ENCODE measurements at regions not wholly inside any gene's neighbourhood (a gene's known extent, or its start where the extent isn't known, plus 50 kb on each side); places are given as distances from the start of the nearest gene placed in this dataset.

GRCh38 chr12:76256904-76257303 lies 91.3 kb downstream of the BBS10 start:
- no CpG with 5 or more reads among the region's 1 CpG for WGBS (ENCODE audit: extremely low coverage, insufficient coverage, insufficient read length)
- no peak for DNase-seq
- H3K36me3 ChIP-seq (ENCODE audit: control insufficient read depth in 1 of 2, insufficient read depth in 2 of 2, low read length in 2 of 2), result no peaks in the 10 kb centered on the region
- H3K9ac ChIP-seq (ENCODE audit: low read length), result no peak overlapping the region
- no peak overlapping the region for H3K18ac ChIP-seq (ENCODE audit: low read length)
- H2BK12ac ChIP-seq (ENCODE audit: low read length), result no peak overlapping the region
- H2BK5ac ChIP-seq (ENCODE audit: low read depth, low read length, poor library complexity), result no peak overlapping the region
- no peak overlapping the region for H3K4me3 ChIP-seq (ENCODE audit: low read depth, low read length)
- H2AK5ac ChIP-seq (ENCODE audit: low read length), result no peak overlapping the region
- no peaks in the 10 kb centered on the region for H3K79me2 ChIP-seq (ENCODE audit: control insufficient read depth, insufficient read depth, low read length, poor library complexity)
- H4K12ac ChIP-seq (ENCODE audit: low read depth, low read length), result no peak overlapping the region
- H3K27ac ChIP-seq (ENCODE audit: low read depth, low read length), result no peak overlapping the region
- H2BK120ac ChIP-seq (ENCODE audit: insufficient read depth, low read length, poor library complexity), result no peak overlapping the region
- no peak overlapping the region for H4K8ac ChIP-seq (ENCODE audit: low read depth, low read length)
- no peaks in the 10 kb centered on the region for H3K27me3 ChIP-seq (ENCODE audit: insufficient read depth, low read length)
- no peaks in the 10 kb centered on the region for H3K79me1 ChIP-seq (ENCODE audit: low read length)
- H3K4me2 ChIP-seq (ENCODE audit: low read length), result no peak overlapping the region
- H3K9me3 ChIP-seq (ENCODE audit: insufficient read depth, low read depth, low read length), result no peaks in the 10 kb centered on the region
- H4K91ac ChIP-seq (ENCODE audit: low read depth, low read length), result no peak overlapping the region
- H2AFZ ChIP-seq (ENCODE audit: insufficient read depth, low read length, poor library complexity), result no peak overlapping the region
- H3K23ac ChIP-seq (ENCODE audit: low read length), result no peak overlapping the region
- no peak overlapping the region for H3K4ac ChIP-seq (ENCODE audit: low read depth, low read length)
- no peak overlapping the region for H3K14ac ChIP-seq (ENCODE audit: low read length)
- no peaks in the 10 kb centered on the region for H3K4me1 ChIP-seq (ENCODE audit: control insufficient read depth in 1 of 2, insufficient read depth in 2 of 2, low read length in 2 of 2)

- Histone ChIP-seq H3K4me2 (ENCODE audit: low read length) (no peak overlapping the region), H2AFZ (ENCODE audit: insufficient read depth, low read length, poor library complexity) (no peak overlapping the region), H3K14ac (ENCODE audit: low read length) (no peak overlapping the region), H4K12ac (ENCODE audit: low read depth, low read length) (no peak overlapping the region), H3K9ac (ENCODE audit: low read length) (no peak overlapping the region), H3K36me3 (ENCODE audit: control insufficient read depth in 1 of 2, insufficient read depth in 2 of 2, low read length in 2 of 2) (no peaks in the 10 kb centered on the region), H2BK5ac (ENCODE audit: low read depth, low read length, poor library complexity) (no peak overlapping the region), H3K18ac (ENCODE audit: low read length) (no peak overlapping the region), H2BK120ac (ENCODE audit: insufficient read depth, low read length, poor library complexity) (no peak overlapping the region), H3K79me2 (ENCODE audit: control insufficient read depth, insufficient read depth, low read length, poor library complexity) (no peaks in the 10 kb centered on the region), H2BK12ac (ENCODE audit: low read length) (no peak overlapping the region), H3K4me1 (ENCODE audit: control insufficient read depth in 1 of 2, insufficient read depth in 2 of 2, low read length in 2 of 2) (no peaks in the 10 kb centered on the region), H3K23ac (ENCODE audit: low read length) (no peak overlapping the region), H3K27me3 (ENCODE audit: insufficient read depth, low read length) (no peaks in the 10 kb centered on the region), H3K79me1 (ENCODE audit: low read length) (no peaks in the 10 kb centered on the region), H4K8ac (ENCODE audit: low read depth, low read length) (no peak overlapping the region), H2AK5ac (ENCODE audit: low read length) (no peak overlapping the region), H3K4me3 (ENCODE audit: low read depth, low read length) (no peak overlapping the region), H3K4ac (ENCODE audit: low read depth, low read length) (no peak overlapping the region), H3K9me3 (ENCODE audit: insufficient read depth, low read depth, low read length) (no peaks in the 10 kb centered on the region), H4K91ac (ENCODE audit: low read depth, low read length) (no peak overlapping the region), H3K27ac (ENCODE audit: low read depth, low read length) (no peak overlapping the region)
- DNase-seq, result no peak
- WGBS (ENCODE audit: extremely low coverage, insufficient coverage, insufficient read length), result no CpG with 5 or more reads among the region's 2 CpGs
These were observed 91.9 kb downstream of the BBS10 start for GRCh38 chr12:76256321-76256720.

- Histone ChIP-seq H2BK5ac (ENCODE audit: low read depth, low read length, poor library complexity) (no peak overlapping the region), H3K27me3 (ENCODE audit: insufficient read depth, low read length) (no peaks in the 10 kb centered on the region), H2AFZ (ENCODE audit: insufficient read depth, low read length, poor library complexity) (no peak overlapping the region), H3K36me3 (ENCODE audit: control insufficient read depth in 1 of 2, insufficient read depth in 2 of 2, low read length in 2 of 2) (no peaks in the 10 kb centered on the region), H4K12ac (ENCODE audit: low read depth, low read length) (no peak overlapping the region), H3K79me1 (ENCODE audit: low read length) (no peaks in the 10 kb centered on the region), H3K9ac (ENCODE audit: low read length) (no peak overlapping the region), H3K27ac (ENCODE audit: low read depth, low read length) (no peak overlapping the region), H4K8ac (ENCODE audit: low read depth, low read length) (no peak overlapping the region), H4K91ac (ENCODE audit: low read depth, low read length) (no peak overlapping the region), H3K4me1 (ENCODE audit: control insufficient read depth in 1 of 2, insufficient read depth in 2 of 2, low read length in 2 of 2) (no peaks in the 10 kb centered on the region), H3K4me3 (ENCODE audit: low read depth, low read length) (no peak overlapping the region), H3K79me2 (ENCODE audit: control insufficient read depth, insufficient read depth, low read length, poor library complexity) (no peaks in the 10 kb centered on the region), H2BK12ac (ENCODE audit: low read length) (no peak overlapping the region), H2AK5ac (ENCODE audit: low read length) (no peak overlapping the region), H3K18ac (ENCODE audit: low read length) (no peak overlapping the region), H3K4ac (ENCODE audit: low read depth, low read length) (no peak overlapping the region), H2BK120ac (ENCODE audit: insufficient read depth, low read length, poor library complexity) (no peak overlapping the region), H3K4me2 (ENCODE audit: low read length) (no peak overlapping the region), H3K14ac (ENCODE audit: low read length) (no peak overlapping the region), H3K9me3 (ENCODE audit: insufficient read depth, low read depth, low read length) (no peaks in the 10 kb centered on the region), H3K23ac (ENCODE audit: low read length) (no peak overlapping the region)
- no peak for DNase-seq
- WGBS (ENCODE audit: extremely low coverage, insufficient coverage, insufficient read length), result no CpG with 5 or more reads among the region's 2 CpGs
These were observed 92.5 kb downstream of the BBS10 start for GRCh38 chr12:76255692-76256091.

GRCh38 chr12:76255281-76255680 lies 92.9 kb downstream of the BBS10 start:
- Histone ChIP-seq H2BK120ac (ENCODE audit: insufficient read depth, low read length, poor library complexity) (no peak overlapping the region), H3K9me3 (ENCODE audit: insufficient read depth, low read depth, low read length) (no peaks in the 10 kb centered on the region)
- no CpG with 5 or more reads among the region's 3 CpGs for WGBS (ENCODE audit: extremely low coverage, insufficient coverage, insufficient read length)

More at GRCh38 chr12:76255281-76255680, 92.9 kb downstream of the BBS10 start:
- no peak overlapping the region for H3K23ac ChIP-seq (ENCODE audit: low read length)
- no peak overlapping the region for H2BK12ac ChIP-seq (ENCODE audit: low read length)
- H3K36me3 ChIP-seq (ENCODE audit: control insufficient read depth in 1 of 2, insufficient read depth in 2 of 2, low read length in 2 of 2), result no peaks in the 10 kb centered on the region
- no peak overlapping the region for H2BK5ac ChIP-seq (ENCODE audit: low read depth, low read length, poor library complexity)
- no peak overlapping the region for H2AFZ ChIP-seq (ENCODE audit: insufficient read depth, low read length, poor library complexity)
- H2AK5ac ChIP-seq (ENCODE audit: low read length), result no peak overlapping the region
- H3K14ac ChIP-seq (ENCODE audit: low read length), result no peak overlapping the region
- no peak overlapping the region for H3K4ac ChIP-seq (ENCODE audit: low read depth, low read length)
- no peak overlapping the region for H3K18ac ChIP-seq (ENCODE audit: low read length)
- H3K9ac ChIP-seq (ENCODE audit: low read length), result no peak overlapping the region
- H4K12ac ChIP-seq (ENCODE audit: low read depth, low read length), result no peak overlapping the region
- H3K4me3 ChIP-seq (ENCODE audit: low read depth, low read length), result no peak overlapping the region
- no peak overlapping the region for H4K8ac ChIP-seq (ENCODE audit: low read depth, low read length)
- H3K4me1 ChIP-seq (ENCODE audit: control insufficient read depth in 1 of 2, insufficient read depth in 2 of 2, low read length in 2 of 2), result no peaks in the 10 kb centered on the region
- no peaks in the 10 kb centered on the region for H3K27me3 ChIP-seq (ENCODE audit: insufficient read depth, low read length)
- no peak overlapping the region for H4K91ac ChIP-seq (ENCODE audit: low read depth, low read length)
- H3K79me1 ChIP-seq (ENCODE audit: low read length), result no peaks in the 10 kb centered on the region
- no peak overlapping the region for H3K4me2 ChIP-seq (ENCODE audit: low read length)
- H3K79me2 ChIP-seq (ENCODE audit: control insufficient read depth, insufficient read depth, low read length, poor library complexity), result no peaks in the 10 kb centered on the region
- no peak overlapping the region for H3K27ac ChIP-seq (ENCODE audit: low read depth, low read length)
- no peak for DNase-seq

Data from trophoblast cell (in vitro differentiated cells and primary cell).